Uterus (tissue), 3 donors: ENCODE measurements at regions not wholly inside any gene's neighbourhood (a gene's known extent, or its start where the extent isn't known, plus 50 kb on each side); places are given as distances from the start of the nearest gene placed in this dataset.

ENCODE experiments used
- DNase-seq, 2 donors: peaks; one replicate each; pipeline ENCODE4 v3.0.0-alpha.2; 2019 to 2020
- H3K27ac ChIP-seq, 2 donors: fragments of 200-600 bp; sonication (generic); 1 replicate in 1 of 2; 2 replicates in 1 of 2; pipeline ENCODE4 v1.5.1; 2016 to 2018
- H3K27me3 ChIP-seq, 2 donors: fragments of 200-600 bp; sonication (generic); one replicate each; pipeline ENCODE4 v1.5.1; 2018 to 2019; ENCODE audit warnings: control low read depth in 1 of 2
- H3K36me3 ChIP-seq, 2 donors: fragments of 200-600 bp; sonication (generic); one replicate each; pipeline ENCODE4 v1.5.1; 2019; ENCODE audit warnings: control low read depth in 1 of 2
- H3K4me1 ChIP-seq, 2 donors: fragments of 200-600 bp; sonication (generic); one replicate each; pipeline ENCODE4 v1.5.1; 2018 to 2019; ENCODE audit warnings: control low read depth in 1 of 2
- H3K4me3 ChIP-seq, 2 donors: fragments of 200-600 bp; sonication (generic); 1 replicate in 1 of 2; 2 replicates in 1 of 2; pipeline ENCODE4 v1.5.1; 2018 to 2019; ENCODE audit warnings: mild to moderate bottlenecking in 1 of 2
- H3K9me3 ChIP-seq, 2 donors: fragments of 200-600 bp; sonication (generic); one replicate each; pipeline ENCODE4 v1.5.1; 2019; ENCODE audit warnings: control low read depth in 1 of 2
- CTCF ChIP-seq, 4 experiments: fragments of 200-600 bp in 2 of 4; fragments of 450-650 bp in 2 of 4; sonication (generic) in 2 of 4; IDR thresholded peaks; one replicate each; pipeline ENCODE4 v1.5.1; 2016 to 2019; ENCODE audit warnings: antibody characterized with exemption in 4 of 4, mild to moderate bottlenecking in 2 of 4, moderate library complexity in 1 of 4
- POLR2A ChIP-seq, 2 donors: fragments of 450-650 bp; IDR thresholded peaks; one replicate each; pipeline ENCODE4 v1.6.1; 2016; ENCODE audit warnings: antibody characterized with exemption in 2 of 2, mild to moderate bottlenecking in 1 of 2, moderate library complexity in 1 of 2
- intact Hi-C: fragments of 100-400 bp; cut with DNase I; formaldehyde crosslinking; loops from one replicate; pipeline ENCODE4 v1.15.1; 2023; ENCODE audit warnings: low total_unique reads
- donor health status: DM: yes; HTN: yes; CAD: no.

GRCh38 chr11:80417681-80418080 is 976.9 kb upstream of the TENM4 start:
- no peak for TF ChIP-seq CTCF (IDR thresholded peaks at IDR 0.05)
- no peaks in the 10 kb centered on the region for H3K4me1 ChIP-seq
- no peak overlapping the region for H3K4me3 ChIP-seq
- H3K36me3 ChIP-seq, result no peaks in the 10 kb centered on the region
- no peak overlapping the region for H3K27ac ChIP-seq
- intact Hi-C loops, result no loop called here
- no peak for DNase-seq
- H3K9me3 ChIP-seq, result no peaks in the 10 kb centered on the region
- H3K27me3 ChIP-seq, result no peaks in the 10 kb centered on the region

GRCh38 chr11:80415580-80415979 is 974.8 kb upstream of the TENM4 start:
- intact Hi-C loops, result no loop called here
- H3K9me3 ChIP-seq, result no peaks in the 10 kb centered on the region
- H3K27me3 ChIP-seq, result no peaks in the 10 kb centered on the region
- no peak overlapping the region for H3K4me3 ChIP-seq
- H3K4me1 ChIP-seq, result no peaks in the 10 kb centered on the region
- DNase-seq, result no peak
- no peak for TF ChIP-seq POLR2A (IDR thresholded peaks at IDR 0.05)
- TF ChIP-seq CTCF (IDR thresholded peaks at IDR 0.05), result no peak
- no peaks in the 10 kb centered on the region for H3K36me3 ChIP-seq
- H3K27ac ChIP-seq, result no peak overlapping the region

GRCh38 chr11:80414181-80415165 is 973.6 kb upstream of the TENM4 start:
- no peak overlapping the region for H3K27ac ChIP-seq
- TF ChIP-seq CTCF (IDR thresholded peaks at IDR 0.05) (no peak), POLR2A (IDR thresholded peaks at IDR 0.05) (no peak)

GRCh38 chr11:80412604-80413003 is 971.8 kb upstream of the TENM4 start:
- no peaks in the 10 kb centered on the region for H3K36me3 ChIP-seq
- intact Hi-C loops, result no loop called here
- H3K27ac ChIP-seq, result no peak overlapping the region
- no peaks in the 10 kb centered on the region for H3K4me1 ChIP-seq
- no peak for DNase-seq
- no peaks in the 10 kb centered on the region for H3K27me3 ChIP-seq
- TF ChIP-seq CTCF (IDR thresholded peaks at IDR 0.05), result no peak
- TF ChIP-seq POLR2A (IDR thresholded peaks at IDR 0.05), result no peak
- H3K9me3 ChIP-seq, result no peaks in the 10 kb centered on the region
- no peak overlapping the region for H3K4me3 ChIP-seq

More at GRCh38 chr11:80414181-80415165, 973.6 kb upstream of the TENM4 start:
- no peaks in the 10 kb centered on the region for H3K27me3 ChIP-seq
- no peaks in the 10 kb centered on the region for H3K9me3 ChIP-seq
- no peaks in the 10 kb centered on the region for H3K4me1 ChIP-seq
- DNase-seq, result no peak
- no peak overlapping the region for H3K4me3 ChIP-seq
- no peaks in the 10 kb centered on the region for H3K36me3 ChIP-seq
- intact Hi-C loops, result no loop called here

GRCh38 chr11:80393210-80393609 is 952.4 kb upstream of the TENM4 start:
- H3K27me3 ChIP-seq, result no peaks in the 10 kb centered on the region
- DNase-seq, result no peak
- TF ChIP-seq POLR2A (IDR thresholded peaks at IDR 0.05) (no peak), CTCF (IDR thresholded peaks at IDR 0.05) (no peak)
- no peak overlapping the region for H3K4me3 ChIP-seq
- H3K4me1 ChIP-seq, result no peaks in the 10 kb centered on the region
- intact Hi-C loops, result no loop called here
- no peaks in the 10 kb centered on the region for H3K9me3 ChIP-seq
- H3K27ac ChIP-seq, result no peak overlapping the region
- no peaks in the 10 kb centered on the region for H3K36me3 ChIP-seq
